ENCODE measurements at regions not wholly inside any gene's neighbourhood (a gene's known extent, or its start where the extent isn't known, plus 50 kb on each side); places are given as distances from the start of the nearest gene placed in this dataset.

DNA sequence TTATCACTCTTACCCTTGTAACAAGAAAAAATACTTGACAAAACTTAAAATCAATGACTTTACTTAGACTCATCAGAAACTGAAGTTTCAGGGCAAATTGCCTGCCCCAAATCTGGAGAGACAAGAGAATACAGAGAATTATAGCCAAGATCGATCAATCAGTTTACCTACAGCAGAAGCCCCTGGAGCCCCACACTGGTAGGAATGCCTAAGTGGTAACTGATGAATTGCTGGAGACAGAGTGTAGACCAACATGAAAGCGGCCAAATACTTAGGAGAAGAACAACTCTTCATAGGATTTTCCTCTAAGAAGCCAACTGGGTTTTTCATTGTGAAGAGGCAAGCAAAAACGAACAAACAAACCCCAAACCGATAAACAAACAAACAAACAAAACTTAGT is 1430.0 kb downstream of the EFNB2 start:
- TF ChIP-seq EZH2 (IDR thresholded peaks at IDR 0.05; ENCODE audit: insufficient read depth, poor library complexity, severe bottlenecking) (no peak), EZH2phosphoT487 (IDR thresholded peaks at IDR 0.05; ENCODE audit: insufficient read depth, low read depth) (no peak)
